Esophagus muscularis mucosa (tissue), 4 donors: ENCODE measurements at regions not wholly inside any gene's neighbourhood (a gene's known extent, or its start where the extent isn't known, plus 50 kb on each side); places are given as distances from the start of the nearest gene placed in this dataset.

Experiments used
- DNase-seq: peaks from one replicate; pipeline ENCODE4 v3.0.0-alpha.2; 2017; ENCODE audit errors: extremely low spot score
- H3K27ac ChIP-seq, 4 donors: fragments of 200-600 bp; sonication (generic); replicated peaks in 1 of 4; 1 replicate in 3 of 4; 2 replicates in 1 of 4; pipeline ENCODE4 v1.5.1; 2016 to 2019; ENCODE audit warnings: mild to moderate bottlenecking in 1 of 4
- H3K27me3 ChIP-seq, 4 donors: fragments of 200-600 bp; sonication (generic); one replicate each; pipeline versions ENCODE4 v1.5.1 to v1.6.0; 2016 to 2019
- H3K36me3 ChIP-seq, 4 donors: fragments of 200-600 bp; sonication (generic); one replicate each; pipeline ENCODE4 v1.5.1; 2016 to 2019
- H3K4me1 ChIP-seq, 4 donors: fragments of 200-600 bp; sonication (generic); one replicate each; pipeline ENCODE4 v1.5.1; 2016 to 2019
- H3K4me3 ChIP-seq, 4 donors: fragments of 200-600 bp; sonication (generic); 1 replicate in 2 of 4; 2 replicates in 2 of 4; pipeline ENCODE4 v1.5.1; 2016 to 2019; ENCODE audit warnings: mild to moderate bottlenecking in 4 of 4, moderate library complexity in 1 of 4
- H3K9me3 ChIP-seq, 4 donors: fragments of 200-600 bp; sonication (generic); 1 replicate in 3 of 4; 2 replicates in 1 of 4; pipeline ENCODE4 v1.5.1; 2016 to 2019
- CTCF ChIP-seq, 3 experiments: fragments of 200-600 bp in 2 of 3; fragments of 450-650 bp in 1 of 3; sonication (generic) in 2 of 3; IDR thresholded peaks; one replicate each; pipeline ENCODE4 v1.5.1; 2017 to 2019; ENCODE audit warnings: antibody characterized with exemption in 3 of 3, mild to moderate bottlenecking in 2 of 3, moderate library complexity in 1 of 3
- EP300 ChIP-seq: sonication (generic); formaldehyde crosslinking; IDR thresholded peaks from one replicate; pipeline ENCODE4 v1.6.1; 2017; ENCODE audit warnings: antibody characterized with exemption
- POLR2A ChIP-seq: fragments of 450-650 bp; IDR thresholded peaks from one replicate; pipeline ENCODE4 v1.6.1; 2017; ENCODE audit warnings: antibody characterized with exemption, moderate library complexity, mild to moderate bottlenecking, low read depth
- POLR2AphosphoS5 ChIP-seq, 2 donors: sonication (generic); formaldehyde crosslinking; IDR thresholded peaks; one replicate each; pipeline ENCODE4 v1.6.1; 2017; ENCODE audit warnings: antibody characterized with exemption in 2 of 2
- WGBS: methylation state at CpG from one replicate; pipeline ENCODE4 v1.1.5; 2018; 5-methylcytosine and 5-hydroxymethylcytosine counted together
- intact Hi-C: fragments of 100-400 bp; cut with DNase I; formaldehyde crosslinking; loops from one replicate; pipeline ENCODE4 v1.15.1; 2023

- DNase-seq = no peak
- no peak for TF ChIP-seq CTCF (IDR thresholded peaks at IDR 0.05)
- no peak for TF ChIP-seq POLR2A
- no peak for TF ChIP-seq POLR2AphosphoS5 (IDR thresholded peaks at IDR 0.05)
- TF ChIP-seq EP300 = no peak
- Histone ChIP-seq H3K9me3 (no peaks in the 10 kb centered on the region), H3K27ac (no peak overlapping the region), H3K4me1 (peaks cover 8 to 21% (median 13%) of the 10 kb centered on the region in 4 donors), H3K27me3 (no peaks in the 10 kb centered on the region), H3K36me3 (no peaks in the 10 kb centered on the region), H3K4me3 (no peak overlapping the region)
- WGBS = 64% methylated on average over 5 of the region's 5 CpGs
- intact Hi-C loops = loop anchor here (5.0 to 10.0 kb wide), 3 partner anchors 533 to 1041 kb away; no protein-coding TSS in a partner anchor
Observed at GRCh38 chr4:17328141-17328815, 183.6 kb downstream of the QDPR start.

GRCh38 chr4:17327591-17327990, 184.3 kb downstream of the QDPR start:
- TF ChIP-seq EP300 = no peak
- no peak for TF ChIP-seq POLR2AphosphoS5 (IDR thresholded peaks at IDR 0.05)
- TF ChIP-seq POLR2A = no peak
- TF ChIP-seq CTCF (IDR thresholded peaks at IDR 0.05) = no peak
- peaks cover 8 to 21% (median 14%) of the 10 kb centered on the region in 4 donors for H3K4me1 ChIP-seq
- H3K27ac ChIP-seq = no peak overlapping the region
- intact Hi-C loops = loop anchor here (5.0 to 10.0 kb wide), 3 partner anchors 533 to 1040 kb away; no protein-coding TSS in a partner anchor
- H3K9me3 ChIP-seq = no peaks in the 10 kb centered on the region
- no peak for DNase-seq
- H3K4me3 ChIP-seq = no peak overlapping the region
- H3K27me3 ChIP-seq = no peaks in the 10 kb centered on the region
- H3K36me3 ChIP-seq = no peaks in the 10 kb centered on the region
- WGBS = 69% methylated on average over 6 of the region's 6 CpGs

GRCh38 chr4:17326756-17327155, 185.1 kb downstream of the QDPR start:
- intact Hi-C loops = loop anchor here (5.0 to 10.0 kb wide), 3 partner anchors 532 to 1039 kb away; no protein-coding TSS in a partner anchor
- no peak for DNase-seq
- Histone ChIP-seq H3K27me3 (no peaks in the 10 kb centered on the region), H3K27ac (no peak overlapping the region), H3K36me3 (no peaks in the 10 kb centered on the region), H3K4me3 (no peak overlapping the region), H3K9me3 (no peaks in the 10 kb centered on the region), H3K4me1 (peaks cover 8 to 21% (median 14%) of the 10 kb centered on the region in 4 donors)
- WGBS = 72% methylated on average over 2 of the region's 2 CpGs
- TF ChIP-seq CTCF (IDR thresholded peaks at IDR 0.05) = no peak
- no peak for TF ChIP-seq POLR2AphosphoS5 (IDR thresholded peaks at IDR 0.05)
- no peak for TF ChIP-seq EP300
- no peak for TF ChIP-seq POLR2A

GRCh38 chr4:17325098-17325497, 186.8 kb downstream of the QDPR start:
- Histone ChIP-seq H3K36me3 (no peaks in the 10 kb centered on the region), H3K27me3 (no peaks in the 10 kb centered on the region), H3K27ac (no peak overlapping the region), H3K4me3 (no peak overlapping the region), H3K4me1 (peaks cover 8 to 21% (median 14%) of the 10 kb centered on the region in 4 donors), H3K9me3 (no peaks in the 10 kb centered on the region)
- intact Hi-C loops = loop anchor here (5.0 to 10.0 kb wide), 3 partner anchors 530 to 1038 kb away; no protein-coding TSS in a partner anchor
- WGBS = 94% methylated on average over 2 of the region's 2 CpGs
- DNase-seq = no peak
- TF ChIP-seq CTCF (IDR thresholded peaks at IDR 0.05) = no peak
- no peak for TF ChIP-seq EP300
- TF ChIP-seq POLR2A = no peak
- no peak for TF ChIP-seq POLR2AphosphoS5 (IDR thresholded peaks at IDR 0.05)
